ENCODE measurements at regions not wholly inside any gene's neighbourhood (a gene's known extent, or its start where the extent isn't known, plus 50 kb on each side); places are given as distances from the start of the nearest gene placed in this dataset.

- TF ChIP-seq, protein P1, sequence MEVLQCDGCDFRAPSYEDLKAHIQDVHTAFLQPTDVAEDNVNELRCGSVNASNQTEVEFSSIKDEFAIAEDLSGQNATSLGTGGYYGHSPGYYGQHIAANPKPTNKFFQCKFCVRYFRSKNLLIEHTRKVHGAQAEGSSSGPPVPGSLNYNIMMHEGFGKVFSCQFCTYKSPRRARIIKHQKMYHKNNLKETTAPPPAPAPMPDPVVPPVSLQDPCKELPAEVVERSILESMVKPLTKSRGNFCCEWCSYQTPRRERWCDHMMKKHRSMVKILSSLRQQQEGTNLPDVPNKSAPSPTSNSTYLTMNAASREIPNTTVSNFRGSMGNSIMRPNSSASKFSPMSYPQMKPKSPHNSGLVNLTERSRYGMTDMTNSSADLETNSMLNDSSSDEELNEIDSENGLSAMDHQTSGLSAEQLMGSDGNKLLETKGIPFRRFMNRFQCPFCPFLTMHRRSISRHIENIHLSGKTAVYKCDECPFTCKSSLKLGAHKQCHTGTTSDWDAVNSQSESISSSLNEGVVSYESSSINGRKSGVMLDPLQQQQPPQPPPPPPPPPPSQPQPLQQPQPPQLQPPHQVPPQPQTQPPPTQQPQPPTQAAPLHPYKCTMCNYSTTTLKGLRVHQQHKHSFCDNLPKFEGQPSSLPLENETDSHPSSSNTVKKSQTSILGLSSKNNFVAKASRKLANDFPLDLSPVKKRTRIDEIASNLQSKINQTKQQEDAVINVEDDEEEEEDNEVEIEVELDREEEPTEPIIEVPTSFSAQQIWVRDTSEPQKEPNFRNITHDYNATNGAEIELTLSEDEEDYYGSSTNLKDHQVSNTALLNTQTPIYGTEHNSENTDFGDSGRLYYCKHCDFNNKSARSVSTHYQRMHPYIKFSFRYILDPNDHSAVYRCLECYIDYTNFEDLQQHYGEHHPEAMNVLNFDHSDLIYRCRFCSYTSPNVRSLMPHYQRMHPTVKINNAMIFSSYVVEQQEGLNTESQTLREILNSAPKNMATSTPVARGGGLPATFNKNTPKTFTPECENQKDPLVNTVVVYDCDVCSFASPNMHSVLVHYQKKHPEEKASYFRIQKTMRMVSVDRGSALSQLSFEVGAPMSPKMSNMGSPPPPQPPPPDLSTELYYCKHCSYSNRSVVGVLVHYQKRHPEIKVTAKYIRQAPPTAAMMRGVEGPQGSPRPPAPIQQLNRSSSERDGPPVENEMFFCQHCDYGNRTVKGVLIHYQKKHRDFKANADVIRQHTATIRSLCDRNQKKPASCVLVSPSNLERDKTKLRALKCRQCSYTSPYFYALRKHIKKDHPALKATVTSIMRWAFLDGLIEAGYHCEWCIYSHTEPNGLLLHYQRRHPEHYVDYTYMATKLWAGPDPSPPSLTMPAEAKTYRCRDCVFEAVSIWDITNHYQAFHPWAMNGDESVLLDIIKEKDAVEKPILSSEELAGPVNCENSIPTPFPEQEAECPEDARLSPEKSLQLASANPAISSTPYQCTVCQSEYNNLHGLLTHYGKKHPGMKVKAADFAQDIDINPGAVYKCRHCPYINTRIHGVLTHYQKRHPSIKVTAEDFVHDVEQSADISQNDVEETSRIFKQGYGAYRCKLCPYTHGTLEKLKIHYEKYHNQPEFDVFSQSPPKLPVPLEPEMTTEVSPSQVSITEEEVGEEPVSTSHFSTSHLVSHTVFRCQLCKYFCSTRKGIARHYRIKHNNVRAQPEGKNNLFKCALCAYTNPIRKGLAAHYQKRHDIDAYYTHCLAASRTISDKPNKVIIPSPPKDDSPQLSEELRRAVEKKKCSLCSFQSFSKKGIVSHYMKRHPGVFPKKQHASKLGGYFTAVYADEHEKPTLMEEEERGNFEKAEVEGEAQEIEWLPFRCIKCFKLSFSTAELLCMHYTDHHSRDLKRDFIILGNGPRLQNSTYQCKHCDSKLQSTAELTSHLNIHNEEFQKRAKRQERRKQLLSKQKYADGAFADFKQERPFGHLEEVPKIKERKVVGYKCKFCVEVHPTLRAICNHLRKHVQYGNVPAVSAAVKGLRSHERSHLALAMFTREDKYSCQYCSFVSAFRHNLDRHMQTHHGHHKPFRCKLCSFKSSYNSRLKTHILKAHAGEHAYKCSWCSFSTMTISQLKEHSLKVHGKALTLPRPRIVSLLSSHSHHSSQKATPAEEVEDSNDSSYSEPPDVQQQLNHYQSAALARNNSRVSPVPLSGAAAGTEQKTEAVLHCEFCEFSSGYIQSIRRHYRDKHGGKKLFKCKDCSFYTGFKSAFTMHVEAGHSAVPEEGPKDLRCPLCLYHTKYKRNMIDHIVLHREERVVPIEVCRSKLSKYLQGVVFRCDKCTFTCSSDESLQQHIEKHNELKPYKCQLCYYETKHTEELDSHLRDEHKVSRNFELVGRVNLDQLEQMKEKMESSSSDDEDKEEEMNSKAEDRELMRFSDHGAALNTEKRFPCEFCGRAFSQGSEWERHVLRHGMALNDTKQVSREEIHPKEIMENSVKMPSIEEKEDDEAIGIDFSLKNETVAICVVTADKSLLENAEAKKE (CRISPR knock-in tag; IDR thresholded peaks at IDR 0.05) = no peak
- TF ChIP-seq NANOG (IDR thresholded peaks at IDR 0.05; ENCODE audit: borderline replicate concordance) = no peak
Measured at GRCh38 chr6:54754406-54754805, 92.2 kb upstream of the FAM83B start (continued).

DNA sequence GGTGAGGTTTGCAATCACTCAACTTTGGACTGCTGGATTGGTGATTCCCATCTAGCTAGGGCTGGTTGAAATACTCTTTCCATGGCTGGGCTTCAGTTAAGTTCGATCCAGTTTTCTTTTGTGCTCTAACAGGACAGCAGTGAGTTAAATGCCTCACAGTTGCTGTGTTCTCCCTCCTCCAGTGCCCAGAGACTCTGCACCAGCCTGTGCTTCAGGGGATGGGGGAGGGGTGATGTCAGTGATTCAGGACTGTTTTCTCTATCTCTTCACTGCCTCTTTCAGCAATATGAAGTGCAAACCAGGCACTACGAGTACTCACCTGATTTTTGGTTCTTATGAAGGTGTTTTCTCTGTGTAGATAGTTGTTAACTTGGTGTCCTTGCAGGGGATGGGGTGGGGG, 88.2 kb upstream of the FAM83B start:
- Mint-ChIP-seq H3K36me3 (ENCODE audit: low read depth) (no peaks in the 10 kb centered on the region), H3K27ac (no peak overlapping the region), H3K27me3 (ENCODE audit: insufficient read depth, low read depth, poor library complexity) (no peaks in the 10 kb centered on the region), H3K9me3 (no peaks in the 10 kb centered on the region), H3K4me3 (no peak overlapping the region), H3K4me1 (peaks cover 7% of the 10 kb centered on the region; the same call in 2 of the 3 replicates)
- H2AFZ ChIP-seq = peak overlapping the region; percentile 77; the same call in 1 of the 2 replicates
- H3K9me2 ChIP-seq (ENCODE audit: insufficient read depth) = no peaks in the 10 kb centered on the region; the same call in 1 of the 2 replicates
- H3K79me2 ChIP-seq (replicated peaks; ENCODE audit: insufficient read depth) = no peaks in the 10 kb centered on the region
- ATAC-seq (peak; percentile 69), DNase-seq (ENCODE audit: low spot score) (peak; percentile 6)
- no peaks in the 10 kb centered on the region for H4K20me1 ChIP-seq (replicated peaks; ENCODE audit: insufficient read depth)
- no peaks in the 10 kb centered on the region for H3K36me3 ChIP-seq (ENCODE audit: insufficient read depth)
- H3K4me3 ChIP-seq = no peak overlapping the region
- H3K27ac ChIP-seq (ENCODE audit: low read depth) = no peak overlapping the region
- no peak overlapping the region for H3K4me2 ChIP-seq
- H3K27me3 ChIP-seq (ENCODE audit: insufficient read depth) = no peaks in the 10 kb centered on the region
- no peaks in the 10 kb centered on the region for H3K4me1 ChIP-seq (ENCODE audit: insufficient read depth)
- no peaks in the 10 kb centered on the region for H3F3A ChIP-seq (replicated peaks; ENCODE audit: low read depth)
- TF ChIP-seq POLR2AphosphoS5 (IDR thresholded peaks at IDR 0.05; ENCODE audit: low read depth) (no peak), STAT1 (IDR thresholded peaks at IDR 0.05; ENCODE audit: unreplicated experiment) (no peak)
- TF ChIP-seq, protein P1 (CRISPR knock-in tag; IDR thresholded peaks at IDR 0.05) = no peak
- TF ChIP-seq, protein P2, sequence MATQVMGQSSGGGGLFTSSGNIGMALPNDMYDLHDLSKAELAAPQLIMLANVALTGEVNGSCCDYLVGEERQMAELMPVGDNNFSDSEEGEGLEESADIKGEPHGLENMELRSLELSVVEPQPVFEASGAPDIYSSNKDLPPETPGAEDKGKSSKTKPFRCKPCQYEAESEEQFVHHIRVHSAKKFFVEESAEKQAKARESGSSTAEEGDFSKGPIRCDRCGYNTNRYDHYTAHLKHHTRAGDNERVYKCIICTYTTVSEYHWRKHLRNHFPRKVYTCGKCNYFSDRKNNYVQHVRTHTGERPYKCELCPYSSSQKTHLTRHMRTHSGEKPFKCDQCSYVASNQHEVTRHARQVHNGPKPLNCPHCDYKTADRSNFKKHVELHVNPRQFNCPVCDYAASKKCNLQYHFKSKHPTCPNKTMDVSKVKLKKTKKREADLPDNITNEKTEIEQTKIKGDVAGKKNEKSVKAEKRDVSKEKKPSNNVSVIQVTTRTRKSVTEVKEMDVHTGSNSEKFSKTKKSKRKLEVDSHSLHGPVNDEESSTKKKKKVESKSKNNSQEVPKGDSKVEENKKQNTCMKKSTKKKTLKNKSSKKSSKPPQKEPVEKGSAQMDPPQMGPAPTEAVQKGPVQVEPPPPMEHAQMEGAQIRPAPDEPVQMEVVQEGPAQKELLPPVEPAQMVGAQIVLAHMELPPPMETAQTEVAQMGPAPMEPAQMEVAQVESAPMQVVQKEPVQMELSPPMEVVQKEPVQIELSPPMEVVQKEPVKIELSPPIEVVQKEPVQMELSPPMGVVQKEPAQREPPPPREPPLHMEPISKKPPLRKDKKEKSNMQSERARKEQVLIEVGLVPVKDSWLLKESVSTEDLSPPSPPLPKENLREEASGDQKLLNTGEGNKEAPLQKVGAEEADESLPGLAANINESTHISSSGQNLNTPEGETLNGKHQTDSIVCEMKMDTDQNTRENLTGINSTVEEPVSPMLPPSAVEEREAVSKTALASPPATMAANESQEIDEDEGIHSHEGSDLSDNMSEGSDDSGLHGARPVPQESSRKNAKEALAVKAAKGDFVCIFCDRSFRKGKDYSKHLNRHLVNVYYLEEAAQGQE (IDR thresholded peaks at IDR 0.05; ENCODE audit: unreplicated experiment) = no peak
